8988T (cell line): ENCODE measurements at regions not wholly inside any gene's neighbourhood (a gene's known extent, or its start where the extent isn't known, plus 50 kb on each side); places are given as distances from the start of the nearest gene placed in this dataset.
"Not testable (repeated sequence)": the region's sequence is repeated elsewhere in the genome, so short reads cannot be mapped to it uniquely, and the experiment has no call there.

Experiments
- DNase-seq: peaks from one replicate; pipeline ENCODE4 v3.0.0; 2011

GRCh38 chr4:130026185-130026584 lies 930.2 kb downstream of the C4orf33 start:
- DNase-seq, result no peak

DNA sequence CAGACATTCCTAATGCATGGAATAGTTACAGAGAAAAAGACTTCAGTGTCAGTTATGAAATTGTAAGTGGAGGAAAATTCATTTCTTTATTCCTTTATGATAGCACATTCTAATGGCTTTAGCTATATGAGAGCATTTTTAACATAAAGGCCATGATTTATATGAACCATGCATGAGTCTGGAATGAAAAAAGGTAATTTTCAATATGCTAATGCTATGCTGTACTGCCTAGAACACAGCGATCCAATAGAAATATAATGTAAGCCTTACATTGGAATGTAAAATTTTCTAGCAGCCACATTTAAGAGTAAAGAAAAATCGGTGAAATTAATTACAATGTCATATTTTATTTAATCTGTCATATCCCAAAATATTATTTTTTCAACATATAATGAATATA lies 932.0 kb downstream of the C4orf33 start:
- no peak for DNase-seq

DNA sequence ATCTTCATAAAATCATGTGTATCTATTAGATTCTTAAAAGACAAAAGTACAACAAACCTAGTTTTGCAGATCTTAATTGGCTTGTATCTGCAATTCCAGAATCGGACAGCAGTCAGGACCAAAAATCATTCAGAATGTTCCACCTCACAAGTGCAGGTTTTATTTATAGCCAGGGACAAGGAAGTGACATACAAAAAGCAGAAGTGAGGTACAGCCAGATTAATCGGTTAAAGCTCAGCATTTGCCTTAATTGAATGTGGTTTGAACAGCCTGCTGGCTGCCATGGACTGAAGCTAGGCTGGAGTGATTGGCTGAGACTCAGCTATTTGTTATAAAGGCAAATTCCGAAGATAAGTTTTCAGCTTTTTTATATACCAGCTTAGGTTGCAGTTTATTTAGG lies 932.6 kb downstream of the C4orf33 start:
- DNase-seq, result no peak

- DNase-seq, result no peak
These were observed 933.5 kb downstream of the C4orf33 start for GRCh38 chr4:130029442-130029841.

DNA sequence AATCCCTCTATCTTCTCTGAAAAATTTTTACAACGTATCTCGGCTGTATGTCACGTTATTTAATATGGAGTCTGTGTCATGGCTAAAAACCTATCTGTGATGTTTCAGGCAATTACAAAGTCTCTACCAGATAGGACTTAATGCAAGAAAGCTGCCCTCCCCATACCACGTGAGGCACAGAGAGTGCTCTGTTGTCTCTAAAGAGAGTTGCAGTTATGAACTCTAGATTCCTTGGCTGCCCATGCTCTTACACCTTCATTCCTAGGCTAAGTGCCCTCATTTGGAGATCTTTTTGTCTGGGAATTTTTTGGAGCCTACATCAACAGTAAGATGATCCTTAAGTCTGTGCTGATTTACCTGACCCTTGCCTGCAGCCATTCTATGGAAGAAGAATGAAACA lies 935.9 kb downstream of the C4orf33 start:
- no peak for DNase-seq

DNA sequence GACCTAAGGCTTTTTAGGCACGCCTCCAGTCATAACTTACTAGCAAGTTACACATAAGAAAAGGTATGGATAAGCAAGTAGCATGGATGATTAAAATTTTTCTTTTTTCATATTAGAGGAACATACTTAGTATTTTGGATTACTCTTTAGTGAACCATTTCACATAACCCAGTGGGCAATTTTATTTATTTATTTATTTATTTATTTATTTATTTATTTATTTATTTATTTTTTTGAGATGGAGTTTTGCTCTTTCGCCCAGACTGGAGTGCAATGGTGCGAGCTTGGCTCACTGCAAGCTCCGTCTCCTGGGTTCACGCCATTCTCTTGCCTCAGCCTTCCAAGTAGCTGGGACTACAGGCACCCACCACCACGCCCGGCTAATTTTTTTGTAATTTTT lies 937.7 kb downstream of the C4orf33 start:
- not testable (repeated sequence) for DNase-seq

- DNase-seq, result no peak
These were observed 938.9 kb downstream of the C4orf33 start for GRCh38 chr4:130034876-130035275.

DNA sequence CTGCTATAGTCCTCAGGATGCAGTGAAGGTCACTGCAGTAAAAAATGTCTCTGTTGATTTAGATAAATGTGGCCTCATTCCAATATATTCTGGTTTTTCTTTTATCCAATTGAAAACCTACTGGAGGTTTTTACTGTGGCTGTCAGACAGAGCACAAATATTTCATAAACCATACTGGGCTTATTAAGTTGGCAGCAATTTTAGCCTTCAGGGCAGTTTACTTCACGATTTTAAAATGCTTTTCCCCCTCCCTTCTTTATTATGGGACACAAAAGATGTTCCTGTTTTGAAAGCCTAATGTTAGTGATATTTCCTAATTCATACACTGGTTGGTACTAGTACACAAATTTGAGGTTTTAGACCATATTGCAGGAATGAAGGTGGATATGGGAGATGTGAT lies 939.4 kb downstream of the C4orf33 start:
- DNase-seq, result no peak

DNA sequence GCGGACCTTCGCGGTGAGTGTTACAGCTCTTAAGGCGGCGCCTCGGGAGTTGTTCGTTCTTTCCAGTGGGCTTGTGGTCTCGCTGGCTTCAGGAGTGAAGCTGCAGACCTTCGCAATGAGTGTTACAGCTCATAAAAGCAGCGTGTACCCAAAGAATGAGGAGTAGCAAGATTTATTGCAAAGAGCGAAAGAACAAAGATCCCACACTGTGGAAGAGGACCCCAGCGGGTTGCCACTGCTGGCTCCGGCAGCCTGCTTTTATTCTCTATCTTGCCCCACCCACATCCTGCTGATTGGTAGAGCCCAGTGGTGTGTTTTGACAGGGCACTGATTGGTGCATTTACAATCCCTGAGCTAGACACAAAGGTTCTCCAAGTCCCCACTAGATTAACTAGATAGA lies 941.9 kb downstream of the C4orf33 start:
- not testable (repeated sequence) for DNase-seq

- DNase-seq, result not testable (repeated sequence)
These were observed 942.6 kb downstream of the C4orf33 start for GRCh38 chr4:130038540-130038939.

GRCh38 chr4:130043732-130044160 lies 947.8 kb downstream of the C4orf33 start:
- DNase-seq, result no peak

DNA sequence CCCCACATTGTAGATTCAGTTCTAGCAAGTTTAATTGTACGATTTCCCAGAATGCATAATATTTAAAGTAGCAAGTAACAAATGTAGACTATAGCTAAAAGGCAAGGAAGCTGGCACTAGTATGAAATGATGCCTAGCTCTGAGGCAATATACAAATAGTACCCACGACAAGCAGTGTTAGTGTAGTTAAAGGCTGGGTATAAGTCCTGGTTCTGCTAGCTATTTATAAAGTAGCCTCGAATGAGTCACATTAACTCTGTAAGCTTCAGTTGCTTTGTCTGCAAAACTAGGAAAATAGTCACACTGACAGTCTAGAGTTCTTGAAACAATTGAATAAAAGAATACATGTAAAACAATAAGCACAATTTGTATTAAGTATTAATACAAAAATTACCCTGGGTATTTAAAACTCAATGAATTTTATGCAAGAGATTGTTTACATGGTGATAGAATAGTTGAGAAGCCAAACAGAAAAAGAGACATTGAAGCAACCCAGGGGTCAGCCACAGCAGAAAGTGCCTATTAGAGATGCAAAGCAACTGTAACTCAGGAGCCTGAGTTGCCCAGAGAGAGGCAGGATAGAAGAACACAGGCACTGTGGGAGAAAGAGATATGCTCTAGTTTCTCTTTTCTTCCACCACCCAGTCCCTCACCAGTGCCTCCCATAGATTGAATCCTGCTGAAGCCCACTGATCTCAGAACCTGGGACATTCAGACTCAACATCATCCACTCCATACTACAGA lies 949.0 kb downstream of the C4orf33 start:
- DNase-seq, result no peak

- DNase-seq, result no peak
These were observed 957.8 kb downstream of the C4orf33 start for GRCh38 chr4:130053723-130054122.

DNA sequence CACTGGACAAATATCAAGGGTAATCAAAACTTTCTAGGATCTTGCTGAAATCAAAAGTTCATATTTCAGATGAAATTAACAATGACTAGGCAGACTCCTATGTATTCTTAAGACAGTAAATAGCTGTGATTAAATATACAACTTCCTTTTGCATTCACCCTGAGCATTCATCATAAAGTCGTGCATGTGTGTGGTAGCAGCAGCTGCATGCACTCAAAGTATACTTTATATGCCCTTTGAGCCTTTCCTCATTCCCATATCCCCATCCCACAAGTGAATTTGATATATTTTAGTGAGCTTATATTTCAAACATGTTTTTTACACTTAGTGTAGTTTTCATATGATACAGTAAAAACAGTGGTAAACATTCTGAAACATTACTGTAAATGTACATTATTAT lies 959.0 kb downstream of the C4orf33 start:
- no peak for DNase-seq

GRCh38 chr4:130056286-130056685 lies 960.3 kb downstream of the C4orf33 start:
- DNase-seq, result no peak

GRCh38 chr4:130064471-130064870 lies 968.5 kb downstream of the C4orf33 start:
- DNase-seq, result no peak

GRCh38 chr4:130067419-130067818 lies 971.5 kb downstream of the C4orf33 start:
- no peak for DNase-seq

DNA sequence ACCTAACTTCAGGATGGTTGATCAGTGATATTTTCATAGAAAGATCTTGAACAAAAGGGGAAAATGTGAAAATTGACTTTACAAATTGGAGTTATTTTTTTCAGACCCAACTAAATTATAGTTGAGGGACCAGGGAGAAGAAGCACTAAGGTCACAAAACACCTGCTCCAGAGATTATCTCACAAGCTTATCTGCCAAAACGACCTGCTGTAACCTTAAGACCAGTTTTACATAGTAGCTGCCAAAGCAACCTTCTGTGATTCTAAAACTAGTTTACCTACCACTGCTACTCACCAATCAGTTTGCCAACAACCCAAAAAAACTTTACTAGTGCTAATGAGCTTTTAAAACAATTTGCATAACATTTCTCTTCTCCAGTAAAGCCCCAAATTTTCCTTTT lies 972.1 kb downstream of the C4orf33 start:
- DNase-seq, result no peak

DNA sequence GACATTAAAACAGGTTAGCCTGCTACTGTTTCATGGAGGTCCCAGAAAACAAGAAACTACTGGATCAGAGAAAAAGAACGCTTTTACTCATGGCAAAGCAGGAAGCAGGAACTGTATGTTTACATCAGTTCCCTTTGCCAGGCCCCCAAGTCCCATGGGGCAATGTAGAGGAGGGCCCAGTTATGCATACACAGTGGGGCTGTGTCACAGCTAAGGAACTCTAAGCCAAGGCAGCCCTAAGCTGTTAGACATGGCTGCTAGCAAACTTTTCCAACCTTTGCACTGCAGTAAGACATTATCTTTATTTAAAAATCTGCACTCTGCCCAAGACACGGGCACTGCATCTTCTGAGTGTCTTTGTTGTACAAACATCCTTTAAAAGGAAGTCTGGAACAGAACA lies 975.8 kb downstream of the C4orf33 start:
- DNase-seq, result no peak

- DNase-seq, result no peak
These were observed 977.3 kb downstream of the C4orf33 start for GRCh38 chr4:130073145-130073790.

DNA sequence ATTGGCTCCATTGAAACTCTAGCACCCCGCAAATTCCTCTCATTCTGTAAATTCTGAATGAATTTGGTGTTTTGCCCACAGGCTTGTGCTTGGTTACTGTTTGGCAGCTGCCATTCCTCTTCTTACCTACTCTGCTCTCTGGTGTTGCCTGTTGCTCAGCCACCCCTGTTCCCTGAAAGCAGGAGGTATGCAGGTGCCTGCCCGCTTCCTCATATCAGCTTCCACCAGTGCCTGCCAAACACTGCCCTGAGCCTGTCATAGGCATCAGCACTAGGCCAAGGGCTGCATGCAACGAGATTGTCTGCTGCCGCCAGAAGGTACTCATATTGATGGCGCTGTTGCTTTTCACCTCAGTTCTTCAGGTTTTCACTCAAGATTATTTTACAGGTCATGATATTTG lies 978.1 kb downstream of the C4orf33 start:
- DNase-seq, result no peak

- no peak for DNase-seq
These were observed 981.3 kb downstream of the C4orf33 start for GRCh38 chr4:130077275-130077674.

- not testable (repeated sequence) for DNase-seq
These were observed 983.1 kb downstream of the C4orf33 start for GRCh38 chr4:130079027-130079426.

GRCh38 chr4:130080872-130081451 lies 985.0 kb downstream of the C4orf33 start:
- DNase-seq, result no peak
